Activated CD4-positive, alpha-beta T cell treated with anti-CD3 and anti-CD28 coated beads, Interleukin-10, Interleukin-2, amounts not matched to agents 100 ng/mL and 50 ng/mL, durations not matched to agents 16 hours and 8 hours (primary cell): ENCODE measurements at regions not wholly inside any gene's neighbourhood (a gene's known extent, or its start where the extent isn't known, plus 50 kb on each side); places are given as distances from the start of the nearest gene placed in this dataset.
"Not testable (repeated sequence)": the region's sequence is repeated elsewhere in the genome, so short reads cannot be mapped to it uniquely, and the experiment has no call there.

ENCODE experiments used
- DNase-seq: peaks from one replicate; pipeline ENCODE4 v3.0.0-alpha.2; 2020

DNA sequence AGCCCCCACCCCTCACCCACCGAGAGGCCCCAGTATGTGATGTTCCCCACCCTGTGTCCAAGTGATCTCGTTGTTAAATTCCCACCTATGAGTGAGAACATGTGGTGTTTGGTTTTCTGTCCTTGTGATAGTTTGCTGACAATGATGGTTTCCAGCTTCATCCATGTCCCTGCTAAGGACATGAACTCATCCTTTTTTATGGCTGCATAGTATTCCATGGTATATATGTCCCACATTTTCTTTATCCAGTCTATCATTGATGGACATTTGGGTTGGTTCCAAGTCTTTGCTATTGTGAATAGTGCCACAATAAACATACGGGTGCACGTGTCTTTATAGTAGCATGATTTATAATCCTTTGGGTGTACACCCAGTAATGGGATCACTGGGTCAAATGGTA lies 79.2 kb downstream of the PXDC1 start:
- not testable (repeated sequence) for DNase-seq

DNA sequence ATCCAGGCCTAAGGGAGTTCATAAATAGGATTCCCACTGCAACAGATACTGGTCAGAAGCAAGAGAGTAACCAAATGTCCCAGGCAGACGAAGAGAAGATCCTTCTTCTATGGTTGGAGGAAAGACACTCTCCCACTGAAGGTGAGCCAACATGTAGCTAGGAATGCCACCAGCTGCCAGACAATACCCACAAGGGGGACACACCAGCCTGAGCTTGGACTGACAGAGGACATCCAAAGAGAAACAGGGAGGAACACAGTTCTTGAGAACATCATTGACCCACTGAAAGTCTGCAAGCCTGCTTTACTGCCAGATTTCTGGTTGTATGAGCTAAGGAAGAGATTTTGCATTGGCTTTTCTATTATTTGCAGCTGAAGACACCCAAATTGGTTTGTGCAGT lies 80.1 kb downstream of the PXDC1 start:
- DNase-seq, result no peak

- DNase-seq, result no peak
Measured at GRCh38 chr6:3670356-3670755, 81.2 kb downstream of the PXDC1 start.

GRCh38 chr6:3669916-3670315 lies 81.6 kb downstream of the PXDC1 start:
- DNase-seq, result no peak

- no peak for DNase-seq
Measured at GRCh38 chr6:3665608-3666007, 85.9 kb downstream of the PXDC1 start.

DNA sequence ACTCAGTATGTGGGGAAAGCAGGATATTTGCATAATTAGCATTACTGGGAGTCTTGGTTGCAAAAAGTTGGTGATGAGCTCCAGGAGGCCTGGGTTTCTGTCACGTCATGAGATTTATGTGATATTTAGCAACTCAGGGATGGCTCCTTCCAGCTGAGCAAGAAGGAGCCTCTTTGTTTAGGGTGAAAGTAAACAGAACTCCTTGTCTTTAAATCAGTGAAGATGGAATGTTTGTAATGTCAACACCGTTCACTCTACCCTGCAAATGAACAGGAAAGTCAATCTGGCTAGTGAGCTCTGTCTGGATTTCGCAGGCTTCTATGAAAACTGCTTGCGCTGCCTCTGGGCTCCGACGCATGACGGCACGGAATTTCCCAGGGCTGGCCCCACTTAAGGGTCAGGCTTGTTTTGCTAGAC lies 86.9 kb downstream of the PXDC1 start:
- DNase-seq, result no peak

DNA sequence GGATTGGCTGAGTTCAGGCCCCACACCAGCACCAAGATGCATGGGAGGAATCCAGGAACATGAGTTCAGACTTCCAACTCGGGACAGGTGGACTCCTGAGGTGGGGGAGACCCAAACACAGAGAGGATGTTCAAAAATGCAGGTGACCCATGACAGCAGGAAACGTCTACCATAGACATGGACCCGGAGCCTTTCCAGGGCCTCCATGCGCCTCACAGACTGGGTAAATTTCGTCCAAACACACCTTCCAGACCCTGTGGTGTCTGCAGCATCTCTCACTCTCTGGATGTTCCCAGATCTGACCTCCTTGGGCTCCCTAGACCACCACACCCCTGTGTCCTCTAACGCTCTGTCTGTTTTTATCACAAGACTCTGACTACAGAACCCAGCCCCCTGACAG lies 87.7 kb downstream of the PXDC1 start:
- DNase-seq, result no peak

GRCh38 chr6:3663081-3663480 lies 88.4 kb downstream of the PXDC1 start:
- DNase-seq, result no peak

DNA sequence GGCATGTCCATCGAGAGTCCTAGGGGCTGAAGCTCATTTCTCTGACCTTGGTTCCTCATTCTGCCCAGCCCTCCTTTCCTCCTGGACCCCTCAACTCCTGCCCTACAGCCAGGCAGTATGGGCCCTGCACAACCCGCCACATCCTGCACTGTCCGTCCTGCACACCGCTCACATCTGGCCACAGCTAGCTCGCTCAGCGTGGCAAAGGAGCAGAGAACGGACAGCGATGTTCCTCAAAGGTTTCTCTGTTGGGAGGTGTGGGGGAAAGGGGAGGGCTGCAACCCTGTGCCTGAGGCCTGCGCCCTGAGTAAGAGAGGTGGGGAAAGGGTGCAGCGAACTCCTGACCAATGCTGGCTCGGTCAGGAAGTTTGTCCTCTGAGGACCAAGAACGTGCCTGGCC lies 90.1 kb downstream of the PXDC1 start:
- DNase-seq, result no peak

GRCh38 chr6:3660473-3660872 lies 91.0 kb downstream of the PXDC1 start:
- DNase-seq, result no peak

- DNase-seq, result no peak
Measured at GRCh38 chr6:3659748-3660147, 91.8 kb downstream of the PXDC1 start.

DNA sequence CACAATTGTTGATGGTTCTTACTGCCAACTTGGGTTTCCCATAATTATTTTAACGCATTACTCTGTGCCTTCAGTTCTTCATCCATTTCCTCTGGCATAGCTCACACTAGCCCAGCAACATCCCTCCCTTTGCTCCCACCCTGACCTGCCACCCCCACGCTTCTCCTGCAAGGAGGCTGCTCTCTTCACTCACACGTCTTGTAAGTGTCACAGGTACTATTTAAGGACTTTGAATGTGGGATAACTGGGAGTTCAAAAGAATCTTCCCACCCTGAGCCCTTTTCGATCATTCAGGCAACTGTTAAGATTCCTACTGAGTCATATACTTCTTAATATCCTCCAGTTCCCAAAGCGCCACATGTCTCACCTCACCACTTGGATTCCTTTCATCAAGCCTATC lies 95.4 kb downstream of the PXDC1 start:
- DNase-seq, result no peak

DNA sequence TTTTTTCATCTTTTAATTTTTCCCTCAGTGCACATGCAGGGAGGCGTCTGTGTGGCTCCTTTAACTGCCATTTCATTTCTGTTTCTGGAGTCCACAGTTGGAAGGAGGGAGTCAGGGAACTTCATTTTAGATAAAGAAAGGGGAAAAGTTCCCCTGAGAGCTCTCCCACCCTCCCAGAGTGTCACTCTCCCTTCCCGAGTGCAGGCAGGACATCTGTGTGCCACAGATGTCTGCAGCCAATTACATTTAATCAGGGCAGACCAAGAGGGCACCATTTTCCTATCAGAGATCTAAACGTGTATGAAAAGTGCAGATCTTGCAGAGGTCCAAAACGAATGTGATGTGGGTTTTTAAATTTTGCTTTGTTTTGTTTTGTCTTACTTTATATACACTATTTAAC lies 96.6 kb downstream of the PXDC1 start:
- no peak for DNase-seq

GRCh38 chr6:3654436-3654835 lies 97.1 kb downstream of the PXDC1 start:
- no peak for DNase-seq

- DNase-seq, result no peak
Measured at GRCh38 chr6:3653528-3654070, 97.9 kb downstream of the PXDC1 start.

DNA sequence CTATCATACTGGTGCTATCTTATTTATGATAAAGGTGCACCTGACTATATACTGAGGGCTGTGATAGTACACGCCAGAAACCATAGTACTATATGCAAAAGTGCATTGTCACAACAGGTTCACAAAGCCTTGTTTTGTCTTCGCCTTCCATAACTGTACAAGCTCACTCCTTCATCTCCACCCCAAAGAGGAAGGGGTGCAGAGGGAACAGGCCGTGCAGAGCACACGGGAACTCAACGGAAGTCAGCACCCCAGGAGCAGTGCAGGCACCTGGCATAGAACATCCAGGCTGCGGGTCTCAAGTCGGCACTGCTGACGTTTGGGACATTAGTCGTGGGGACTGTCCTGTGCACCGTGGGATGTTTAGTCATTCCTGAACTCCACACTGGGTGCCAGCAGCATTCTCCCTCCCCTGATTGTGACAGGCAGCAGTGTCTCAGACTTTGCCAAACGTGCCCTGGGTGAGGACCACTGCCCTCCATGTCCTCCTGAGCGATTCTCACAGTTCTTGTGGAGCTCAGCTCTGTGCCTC lies 99.7 kb downstream of the PXDC1 start:
- DNase-seq, result no peak

DNA sequence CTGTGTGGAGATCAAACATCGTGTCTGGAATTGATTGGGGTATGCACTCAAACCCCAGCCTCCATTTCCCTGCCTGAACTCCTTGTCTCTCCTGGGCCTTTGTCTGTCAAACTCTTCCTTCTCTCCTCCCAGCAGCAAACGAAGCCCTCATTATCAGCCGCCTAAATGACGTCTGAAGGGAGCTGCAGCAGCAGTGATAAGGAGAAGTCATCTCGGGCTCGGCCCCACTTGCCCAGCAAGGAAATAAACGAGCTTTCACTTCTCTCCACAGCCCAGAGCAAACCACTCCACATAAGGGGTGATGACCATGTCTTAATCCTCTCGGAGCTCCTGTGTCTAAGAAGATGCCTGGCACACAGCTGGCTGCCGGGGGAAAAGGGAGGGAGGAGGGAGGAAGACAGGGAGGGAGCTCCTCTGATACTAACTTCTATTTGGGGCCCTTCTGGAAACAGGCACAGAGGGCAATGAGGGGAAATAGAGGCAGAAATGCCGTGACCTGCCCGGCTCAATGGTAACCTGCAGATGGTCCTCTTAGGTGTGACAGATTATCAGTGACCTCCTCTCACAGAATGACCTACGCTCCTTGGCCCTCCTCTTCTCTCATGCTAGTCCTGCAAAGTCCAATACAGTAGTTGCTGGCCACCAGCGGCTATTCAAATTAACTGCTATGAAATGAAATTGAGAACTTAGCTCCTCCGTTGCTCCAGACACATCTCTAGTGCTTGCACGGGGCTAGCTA lies 100.4 kb downstream of the PXDC1 start:
- no peak for DNase-seq

DNA sequence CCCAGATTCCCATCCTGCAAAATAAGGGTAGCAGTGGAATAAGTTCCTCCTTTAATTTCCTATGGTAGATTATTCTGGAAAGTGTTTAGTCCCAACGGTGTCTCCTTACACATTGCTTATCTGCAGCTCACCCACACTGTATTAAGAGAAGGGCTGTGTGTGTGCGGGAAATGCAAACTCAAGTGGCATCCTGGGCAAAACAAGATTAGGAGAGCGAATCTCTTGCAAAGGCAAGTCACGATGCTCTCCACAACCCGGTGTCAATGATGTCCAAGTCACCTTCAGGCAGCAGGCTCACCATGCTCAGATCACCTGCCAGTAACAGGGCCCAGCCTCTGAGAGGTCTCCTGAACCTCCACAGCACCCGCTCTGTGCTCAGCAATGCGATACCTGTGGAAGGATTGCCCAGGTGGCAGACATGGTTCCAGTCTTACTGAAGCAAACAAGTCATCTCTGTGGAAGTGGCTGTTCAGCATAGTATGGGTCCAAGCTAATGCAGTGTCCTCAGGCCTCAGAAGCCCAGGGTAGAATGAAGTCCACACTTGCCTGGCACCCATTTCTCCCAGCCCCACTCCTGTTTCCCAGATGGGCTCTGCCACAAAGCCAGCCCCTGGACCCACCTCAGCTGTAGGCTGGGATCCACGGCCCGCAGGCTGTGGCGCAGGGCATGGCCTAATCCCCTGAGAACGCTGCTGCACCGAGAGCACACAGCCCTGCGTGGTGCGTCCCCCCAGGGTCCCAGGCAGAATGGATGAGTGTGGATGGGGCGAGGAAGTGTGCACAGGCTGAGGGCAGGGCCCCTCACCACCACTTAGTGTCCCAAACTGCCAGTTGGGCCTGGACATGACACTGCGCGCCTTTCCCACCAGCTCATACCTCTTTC lies 101.2 kb downstream of the PXDC1 start:
- DNase-seq, result no peak

DNA sequence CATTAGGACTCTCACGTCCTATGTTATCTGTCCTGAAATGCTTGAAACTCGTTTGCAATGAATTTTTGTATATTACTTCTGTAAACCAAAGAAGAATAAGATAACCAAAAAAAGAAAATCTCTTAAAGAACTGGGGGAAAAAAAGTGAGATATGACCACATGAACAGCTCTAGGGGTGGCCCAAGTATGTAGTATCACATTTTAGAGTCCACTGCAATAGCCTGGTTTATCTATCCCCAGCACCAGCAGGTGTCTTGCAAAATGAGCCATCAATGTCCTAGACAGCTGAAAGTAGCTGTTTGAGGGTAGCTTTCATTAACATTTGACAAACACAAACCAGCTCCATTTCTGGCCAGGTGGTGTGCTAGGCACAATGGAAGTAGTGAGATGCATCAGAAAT lies 102.8 kb downstream of the PXDC1 start:
- no peak for DNase-seq

GRCh38 chr6:3646616-3647362 lies 104.7 kb downstream of the PXDC1 start:
- DNase-seq, result no peak

- DNase-seq, result no peak
Measured at GRCh38 chr6:3644739-3645012, 106.8 kb downstream of the PXDC1 start.

- DNase-seq, result no peak
Measured at GRCh38 chr6:3643921-3644738, 107.4 kb downstream of the PXDC1 start.
